ENCODE measurements at regions not wholly inside any gene's neighbourhood (a gene's known extent, or its start where the extent isn't known, plus 50 kb on each side); places are given as distances from the start of the nearest gene placed in this dataset.

DNA sequence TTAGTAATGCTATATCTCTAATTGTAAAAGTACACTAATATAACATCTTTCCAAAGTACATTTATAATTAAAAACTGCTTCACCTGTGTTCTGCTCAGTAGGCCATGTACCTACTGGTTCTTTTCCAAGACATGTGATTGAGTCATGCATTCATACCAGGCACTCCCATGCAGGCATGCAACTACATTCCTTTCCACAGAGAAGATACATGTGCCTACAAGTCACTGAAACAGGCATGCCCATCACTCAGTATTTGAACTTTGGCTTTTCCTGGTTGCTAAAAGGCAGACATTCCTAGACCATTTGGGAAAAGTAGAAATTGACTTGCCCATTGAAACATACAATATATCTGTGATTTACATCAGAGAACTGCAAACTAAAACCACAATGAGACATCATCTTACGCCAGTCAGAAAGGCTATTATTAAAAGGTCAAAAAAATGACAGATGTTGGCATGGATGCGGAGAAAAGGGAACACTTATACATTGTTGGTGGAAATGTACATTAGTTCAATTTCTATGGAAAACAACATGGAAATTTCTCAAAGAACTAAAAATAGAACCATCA, 148.3 kb upstream of the MOCS2 start:
- Histone ChIP-seq H3K4me2 (no peak overlapping the region), H2AFZ (no peak overlapping the region), H3K4me1 (replicated peaks; ENCODE audit: insufficient read depth) (no peaks in the 10 kb centered on the region), H3K4me3 (no peak overlapping the region), H3K9me3 (ENCODE audit: insufficient read depth, low read depth) (no peaks in the 10 kb centered on the region), H3K27me3 (ENCODE audit: insufficient read depth, low read depth) (no peaks in the 10 kb centered on the region), H3F3A (ENCODE audit: insufficient read depth, low read depth) (no peaks in the 10 kb centered on the region), H3K36me3 (ENCODE audit: low read depth) (no peaks in the 10 kb centered on the region), H3K79me2 (ENCODE audit: low read depth) (no peaks in the 10 kb centered on the region), H3K9me2 (ENCODE audit: insufficient read depth) (0 out of 2 replicates have a peak, but pooled peaks cover 3% of the 10 kb centered on the region), H3K27ac (no peak overlapping the region), H4K20me1 (ENCODE audit: insufficient read depth) (no peaks in the 10 kb centered on the region)
- POLR2A ChIA-PET (ENCODE audit: unreplicated experiment): no interaction called here
- intact Hi-C loops (cut with micrococcal nuclease; ENCODE audit: unreplicated experiment): no loop called here
- TF ChIP-seq EZH2 (IDR thresholded peaks at IDR 0.05; ENCODE audit: low read depth) (no peak), CTCF (conservative IDR thresholded peaks at IDR 0.05) (no peak)
- CTCF ChIA-PET: no interaction called here
- no peak for DNase-seq
- no TSS peak for BruUV-seq (replicated peaks)

- no peak for DNase-seq
- H3K9me2 ChIP-seq (ENCODE audit: insufficient read depth): 0 out of 2 replicates have a peak, but pooled peaks cover 3% of the 10 kb centered on the region
- H3K4me3 ChIP-seq: no peak overlapping the region
- no peaks in the 10 kb centered on the region for H3K79me2 ChIP-seq (ENCODE audit: low read depth)
- no peaks in the 10 kb centered on the region for H4K20me1 ChIP-seq (ENCODE audit: insufficient read depth)
- no peak for TF ChIP-seq CTCF (conservative IDR thresholded peaks at IDR 0.05)
- TF ChIP-seq EZH2 (IDR thresholded peaks at IDR 0.05; ENCODE audit: low read depth): no peak
- ChIA-PET CTCF (no interaction called here), POLR2A (ENCODE audit: unreplicated experiment) (no interaction called here)
- no peak overlapping the region for H3K27ac ChIP-seq
- no peaks in the 10 kb centered on the region for H3K4me1 ChIP-seq (replicated peaks; ENCODE audit: insufficient read depth)
- no peaks in the 10 kb centered on the region for H3K36me3 ChIP-seq (ENCODE audit: low read depth)
- H3K27me3 ChIP-seq (ENCODE audit: insufficient read depth, low read depth): no peaks in the 10 kb centered on the region
- no peaks in the 10 kb centered on the region for H3F3A ChIP-seq (ENCODE audit: insufficient read depth, low read depth)
- no peaks in the 10 kb centered on the region for H3K9me3 ChIP-seq (ENCODE audit: insufficient read depth, low read depth)
- no peak overlapping the region for H2AFZ ChIP-seq
- BruUV-seq (replicated peaks): no TSS peak
- intact Hi-C loops (cut with micrococcal nuclease; ENCODE audit: unreplicated experiment): no loop called here
- H3K4me2 ChIP-seq: no peak overlapping the region
Measured at GRCh38 chr5:53259176-53259575, 149.6 kb upstream of the MOCS2 start.

DNA sequence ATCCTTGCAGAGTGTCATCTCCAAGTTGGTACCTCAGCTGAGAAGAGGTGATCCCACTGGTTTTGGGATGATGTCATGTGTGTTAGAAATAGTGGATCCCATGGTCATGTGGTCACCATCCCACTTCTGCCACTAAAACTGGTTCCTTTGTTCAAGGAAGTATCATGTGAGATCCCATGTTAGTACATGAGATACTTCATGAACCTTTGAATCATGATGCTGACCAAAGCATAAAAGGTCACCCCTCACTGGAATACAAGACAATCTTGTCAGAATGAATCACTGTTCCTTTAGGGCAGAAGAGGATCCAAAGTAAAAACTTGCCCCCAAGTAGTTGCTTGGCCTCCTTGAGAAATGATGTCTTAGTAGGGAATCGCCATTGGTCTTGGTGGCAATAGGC, 150.9 kb upstream of the MOCS2 start:
- Histone ChIP-seq H2AFZ (no peak overlapping the region), H3K9me2 (ENCODE audit: insufficient read depth) (0 out of 2 replicates have a peak, but pooled peaks cover 3% of the 10 kb centered on the region), H3K79me2 (ENCODE audit: low read depth) (no peaks in the 10 kb centered on the region), H4K20me1 (ENCODE audit: insufficient read depth) (no peaks in the 10 kb centered on the region), H3K27ac (no peak overlapping the region), H3K4me1 (replicated peaks; ENCODE audit: insufficient read depth) (no peaks in the 10 kb centered on the region), H3K4me2 (no peak overlapping the region), H3K36me3 (ENCODE audit: low read depth) (no peaks in the 10 kb centered on the region), H3K9me3 (ENCODE audit: insufficient read depth, low read depth) (no peaks in the 10 kb centered on the region), H3F3A (ENCODE audit: insufficient read depth, low read depth) (no peaks in the 10 kb centered on the region), H3K4me3 (no peak overlapping the region), H3K27me3 (ENCODE audit: insufficient read depth, low read depth) (no peaks in the 10 kb centered on the region)
- TF ChIP-seq EZH2 (IDR thresholded peaks at IDR 0.05; ENCODE audit: low read depth) (no peak), CTCF (conservative IDR thresholded peaks at IDR 0.05) (no peak)
- ChIA-PET POLR2A (ENCODE audit: unreplicated experiment) (no interaction called here), CTCF (no interaction called here)
- BruUV-seq (replicated peaks): no TSS peak
- intact Hi-C loops (cut with micrococcal nuclease; ENCODE audit: unreplicated experiment): loop anchor here (5.0 kb wide), 3 partner anchors 172 to 957 kb away; no protein-coding TSS in a partner anchor
- no peak for DNase-seq

All from PC-9 (cell line).